ENCODE measurements at regions not wholly inside any gene's neighbourhood (a gene's known extent, or its start where the extent isn't known, plus 50 kb on each side); places are given as distances from the start of the nearest gene placed in this dataset.
"Not testable (repeated sequence)": the region's sequence is repeated elsewhere in the genome, so short reads cannot be mapped to it uniquely, and the experiment has no call there.

GRCh38 chr21:35517865-35518264 lies 468.8 kb upstream of the RUNX1 start:
- no peak for TF ChIP-seq CTCF (conservative IDR thresholded peaks at IDR 0.05)
- DNase-seq (ENCODE audit: low read depth, low spot score) = no peak
- Mint-ChIP-seq H3K36me3 (ENCODE audit: low read depth) (no peaks in the 10 kb centered on the region), H3K4me3 (no peak overlapping the region), H3K9me3 (no peaks in the 10 kb centered on the region), H3K27ac (ENCODE audit: unreplicated experiment) (no peak overlapping the region), H3K4me1 (peaks cover 11% of the 10 kb centered on the region), H3K27me3 (ENCODE audit: low read depth) (no peaks in the 10 kb centered on the region)

GRCh38 chr21:35516292-35516691 lies 467.2 kb upstream of the RUNX1 start:
- peaks cover 11% of the 10 kb centered on the region for H3K4me1 Mint-ChIP-seq
- H3K9me3 Mint-ChIP-seq; DNase-seq (ENCODE audit: low read depth, low spot score); H3K27ac Mint-ChIP-seq (ENCODE audit: unreplicated experiment); H3K4me3 Mint-ChIP-seq; H3K27me3 Mint-ChIP-seq (ENCODE audit: low read depth); H3K36me3 Mint-ChIP-seq (ENCODE audit: low read depth): not testable (repeated sequence)

- no peak overlapping the region for H3K4me3 Mint-ChIP-seq
- H3K9me3 Mint-ChIP-seq = no peaks in the 10 kb centered on the region
- no peaks in the 10 kb centered on the region for H3K36me3 Mint-ChIP-seq (ENCODE audit: low read depth)
- H3K27ac Mint-ChIP-seq (ENCODE audit: unreplicated experiment) = no peak overlapping the region
- no peaks in the 10 kb centered on the region for H3K27me3 Mint-ChIP-seq (ENCODE audit: low read depth)
- DNase-seq (ENCODE audit: low read depth, low spot score) = no peak
- TF ChIP-seq CTCF (conservative IDR thresholded peaks at IDR 0.05) = no peak
- H3K4me1 Mint-ChIP-seq = peaks cover 15% of the 10 kb centered on the region
Measured at GRCh38 chr21:35512346-35512745, 463.2 kb upstream of the RUNX1 start.

- H3K27ac Mint-ChIP-seq (ENCODE audit: unreplicated experiment) = no peak overlapping the region
- no peak for TF ChIP-seq CTCF (conservative IDR thresholded peaks at IDR 0.05)
- H3K4me3 Mint-ChIP-seq = no peak overlapping the region
- no peaks in the 10 kb centered on the region for H3K9me3 Mint-ChIP-seq
- H3K4me1 Mint-ChIP-seq = peaks cover 21% of the 10 kb centered on the region
- no peaks in the 10 kb centered on the region for H3K36me3 Mint-ChIP-seq (ENCODE audit: low read depth)
- DNase-seq (ENCODE audit: low read depth, low spot score) = no peak
- no peaks in the 10 kb centered on the region for H3K27me3 Mint-ChIP-seq (ENCODE audit: low read depth)
Measured at GRCh38 chr21:35511696-35512162, 462.6 kb upstream of the RUNX1 start.

GRCh38 chr21:35510957-35511695 lies 462.0 kb upstream of the RUNX1 start:
- H3K9me3 Mint-ChIP-seq = no peaks in the 10 kb centered on the region
- H3K27me3 Mint-ChIP-seq (ENCODE audit: low read depth) = no peaks in the 10 kb centered on the region
- H3K4me3 Mint-ChIP-seq = no peak overlapping the region
- H3K36me3 Mint-ChIP-seq (ENCODE audit: low read depth) = no peaks in the 10 kb centered on the region
- DNase-seq (ENCODE audit: low read depth, low spot score) = no peak
- no peak overlapping the region for H3K27ac Mint-ChIP-seq (ENCODE audit: unreplicated experiment)
- no peak for TF ChIP-seq CTCF (conservative IDR thresholded peaks at IDR 0.05)
- H3K4me1 Mint-ChIP-seq = peaks cover 26% of the 10 kb centered on the region

GRCh38 chr21:35510294-35510693 lies 461.2 kb upstream of the RUNX1 start:
- TF ChIP-seq CTCF (conservative IDR thresholded peaks at IDR 0.05) = no peak
- Mint-ChIP-seq H3K9me3 (no peaks in the 10 kb centered on the region), H3K4me1 (peaks cover 29% of the 10 kb centered on the region), H3K36me3 (ENCODE audit: low read depth) (no peaks in the 10 kb centered on the region), H3K27ac (ENCODE audit: unreplicated experiment) (no peak overlapping the region), H3K27me3 (ENCODE audit: low read depth) (no peaks in the 10 kb centered on the region), H3K4me3 (no peak overlapping the region)
- no peak for DNase-seq (ENCODE audit: low read depth, low spot score)
